HEK293 (cell line): ENCODE measurements at regions not wholly inside any gene's neighbourhood (a gene's known extent, or its start where the extent isn't known, plus 50 kb on each side); places are given as distances from the start of the nearest gene placed in this dataset.

Experiments
- CTCF ChIP-seq: fragments of 450-650 bp; formaldehyde crosslinking; IDR thresholded peaks from 2 replicates; pipeline ENCODE4 v1.5.1; 2016; ENCODE audit warnings: missing biosample characterization, missing genetic modification characterization
- YY1 ChIP-seq: fragments of 450-650 bp; formaldehyde crosslinking; IDR thresholded peaks from 2 replicates; pipeline ENCODE4 v1.5.1; 2018; ENCODE audit warnings: missing biosample characterization, missing genetic modification characterization
- ZBTB11 ChIP-seq: fragments of 450-650 bp; formaldehyde crosslinking; conservative IDR thresholded peaks from 2 replicates; pipeline ENCODE4 v1.5.1; 2016; ENCODE audit warnings: low read depth, missing biosample characterization, missing genetic modification characterization
- ZFHX2 ChIP-seq: fragments of 450-650 bp; formaldehyde crosslinking; conservative IDR thresholded peaks from 2 replicates; pipeline ENCODE4 v1.5.1; 2016; ENCODE audit warnings: missing biosample characterization, missing genetic modification characterization
- ZFP3 ChIP-seq: fragments of 450-650 bp; formaldehyde crosslinking; IDR thresholded peaks from 2 replicates; pipeline ENCODE4 v1.5.1; 2016; ENCODE audit warnings: low read depth, missing biosample characterization, missing genetic modification characterization
- ZNF175 ChIP-seq: fragments of 450-650 bp; formaldehyde crosslinking; IDR thresholded peaks from 2 replicates; pipeline ENCODE4 v1.5.1; 2016; ENCODE audit warnings: missing biosample characterization, missing genetic modification characterization
- ZNF280D ChIP-seq: fragments of 450-650 bp; formaldehyde crosslinking; IDR thresholded peaks from 2 replicates; pipeline ENCODE4 v1.5.1; 2016; ENCODE audit warnings: missing biosample characterization, missing genetic modification characterization

GRCh38 chr6:141403103-141403502, 729.6 kb upstream of the GJE1 start:
- TF ChIP-seq CTCF (tag by site-specific recombination) (no peak), YY1 (tag by site-specific recombination) (no peak), ZFHX2 (tag by site-specific recombination) (no peak), ZNF280D (tag by site-specific recombination) (no peak), ZBTB11 (tag by site-specific recombination) (no peak), ZNF175 (tag by site-specific recombination) (no peak), ZFP3 (tag by site-specific recombination) (no peak)
